ENCODE measurements at regions not wholly inside any gene's neighbourhood (a gene's known extent, or its start where the extent isn't known, plus 50 kb on each side); places are given as distances from the start of the nearest gene placed in this dataset.

GRCh38 chr9:22244139-22245011, 202.2 kb upstream of the DMRTA1 start:
- TF ChIP-seq CTCF (IDR thresholded peaks at IDR 0.05), result peak; percentile 25 to 27
- peak; percentile 91 for ATAC-seq
- DNase-seq, result peak in 1 of 4 donors; percentile 33
- no peaks in the 10 kb centered on the region for H3K9me3 ChIP-seq
- H3K27me3 ChIP-seq, result peaks cover 0 to 10% of the 10 kb centered on the region in 2 donors
- peaks cover 0 to 7% of the 10 kb centered on the region in 2 donors for H3K4me1 ChIP-seq
- intact Hi-C loops (cut with DNase I), result no loop called here
- H3K4me3 ChIP-seq, result no peak overlapping the region
- no peak overlapping the region for H3K27ac ChIP-seq
- no peaks in the 10 kb centered on the region for H3K36me3 ChIP-seq

GRCh38 chr9:22255337-22255736, 191.3 kb upstream of the DMRTA1 start:
- no peaks in the 10 kb centered on the region for H3K27me3 ChIP-seq
- intact Hi-C loops (cut with DNase I), result no loop called here
- no peak for ATAC-seq
- no peak overlapping the region for H3K27ac ChIP-seq
- H3K4me3 ChIP-seq, result no peak overlapping the region
- no peak for DNase-seq
- no peaks in the 10 kb centered on the region for H3K4me1 ChIP-seq
- no peaks in the 10 kb centered on the region for H3K36me3 ChIP-seq
- peaks cover 0 to 15% of the 10 kb centered on the region in 2 donors for H3K9me3 ChIP-seq
- TF ChIP-seq CTCF (IDR thresholded peaks at IDR 0.05), result no peak

GRCh38 chr9:22256381-22256780, 190.2 kb upstream of the DMRTA1 start:
- DNase-seq (no peak), ATAC-seq (no peak)
- intact Hi-C loops (cut with DNase I), result no loop called here
- no peak for TF ChIP-seq CTCF (IDR thresholded peaks at IDR 0.05)
- Histone ChIP-seq H3K4me1 (no peaks in the 10 kb centered on the region), H3K27me3 (no peaks in the 10 kb centered on the region), H3K27ac (no peak overlapping the region), H3K9me3 (peaks cover 0 to 8% of the 10 kb centered on the region in 2 donors), H3K4me3 (no peak overlapping the region), H3K36me3 (no peaks in the 10 kb centered on the region)

GRCh38 chr9:22257026-22257816, 189.4 kb upstream of the DMRTA1 start:
- intact Hi-C loops (cut with DNase I), result no loop called here
- no peak overlapping the region for H3K4me3 ChIP-seq

More at GRCh38 chr9:22257026-22257816, 189.4 kb upstream of the DMRTA1 start:
- TF ChIP-seq CTCF (IDR thresholded peaks at IDR 0.05), result no peak
- no peaks in the 10 kb centered on the region for H3K9me3 ChIP-seq
- H3K27ac ChIP-seq, result no peak overlapping the region
- no peak for DNase-seq
- no peak for ATAC-seq
- no peaks in the 10 kb centered on the region for H3K27me3 ChIP-seq
- H3K4me1 ChIP-seq, result no peaks in the 10 kb centered on the region
- H3K36me3 ChIP-seq, result no peaks in the 10 kb centered on the region
